ENCODE measurements at regions not wholly inside any gene's neighbourhood (a gene's known extent, or its start where the extent isn't known, plus 50 kb on each side); places are given as distances from the start of the nearest gene placed in this dataset.

- DNase-seq (ENCODE audit: low spot score): no peak
These were observed 875.4 kb upstream of the WWC1 start for GRCh38 chr5:167415779-167416746.

GRCh38 chr5:167417662-167418061 is 873.8 kb upstream of the WWC1 start:
- no peak overlapping the region for H2AFZ ChIP-seq
- no peak overlapping the region for H3K4me3 ChIP-seq
- H3K4me2 ChIP-seq: no peak overlapping the region
- H3K36me3 ChIP-seq (replicated peaks; ENCODE audit: insufficient read depth, low read depth): no peaks in the 10 kb centered on the region
- peaks cover 2% of the 10 kb centered on the region for H3K27me3 ChIP-seq
- no peaks in the 10 kb centered on the region for H4K20me1 ChIP-seq (ENCODE audit: insufficient read depth, poor library complexity, severe bottlenecking)
- no peaks in the 10 kb centered on the region for H3K9me3 ChIP-seq (ENCODE audit: low read depth)
- H3K9me2 ChIP-seq (replicated peaks; ENCODE audit: insufficient read depth): no peaks in the 10 kb centered on the region
- H3K79me2 ChIP-seq: no peaks in the 10 kb centered on the region
- 91% methylated on average over 4 of the region's 4 CpGs for WGBS (ENCODE audit: low lambda C conversion rate, missing lambda C conversion rate)
- no peaks in the 10 kb centered on the region for H3K4me1 ChIP-seq (ENCODE audit: insufficient read depth)
- DNase-seq (ENCODE audit: low spot score): no peak
- TF ChIP-seq EZH2phosphoT487 (IDR thresholded peaks at IDR 0.05; ENCODE audit: low read depth, severe bottlenecking, unreplicated experiment) (no peak), EZH2 (IDR thresholded peaks at IDR 0.05; ENCODE audit: borderline replicate concordance) (no peak)
- TF ChIP-seq, protein P1, sequence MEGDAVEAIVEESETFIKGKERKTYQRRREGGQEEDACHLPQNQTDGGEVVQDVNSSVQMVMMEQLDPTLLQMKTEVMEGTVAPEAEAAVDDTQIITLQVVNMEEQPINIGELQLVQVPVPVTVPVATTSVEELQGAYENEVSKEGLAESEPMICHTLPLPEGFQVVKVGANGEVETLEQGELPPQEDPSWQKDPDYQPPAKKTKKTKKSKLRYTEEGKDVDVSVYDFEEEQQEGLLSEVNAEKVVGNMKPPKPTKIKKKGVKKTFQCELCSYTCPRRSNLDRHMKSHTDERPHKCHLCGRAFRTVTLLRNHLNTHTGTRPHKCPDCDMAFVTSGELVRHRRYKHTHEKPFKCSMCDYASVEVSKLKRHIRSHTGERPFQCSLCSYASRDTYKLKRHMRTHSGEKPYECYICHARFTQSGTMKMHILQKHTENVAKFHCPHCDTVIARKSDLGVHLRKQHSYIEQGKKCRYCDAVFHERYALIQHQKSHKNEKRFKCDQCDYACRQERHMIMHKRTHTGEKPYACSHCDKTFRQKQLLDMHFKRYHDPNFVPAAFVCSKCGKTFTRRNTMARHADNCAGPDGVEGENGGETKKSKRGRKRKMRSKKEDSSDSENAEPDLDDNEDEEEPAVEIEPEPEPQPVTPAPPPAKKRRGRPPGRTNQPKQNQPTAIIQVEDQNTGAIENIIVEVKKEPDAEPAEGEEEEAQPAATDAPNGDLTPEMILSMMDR (IDR thresholded peaks at IDR 0.05; ENCODE audit: poor library complexity): no peak
- H3K27ac ChIP-seq: no peak overlapping the region

More at GRCh38 chr5:167415779-167416746, 875.4 kb upstream of the WWC1 start:
- Histone ChIP-seq H3K4me2 (no peak overlapping the region), H3K9me2 (replicated peaks; ENCODE audit: insufficient read depth) (no peaks in the 10 kb centered on the region), H4K20me1 (ENCODE audit: insufficient read depth, poor library complexity, severe bottlenecking) (no peaks in the 10 kb centered on the region), H3K9me3 (ENCODE audit: low read depth) (no peaks in the 10 kb centered on the region), H3K36me3 (replicated peaks; ENCODE audit: insufficient read depth, low read depth) (no peaks in the 10 kb centered on the region), H3K79me2 (no peaks in the 10 kb centered on the region), H3K4me1 (ENCODE audit: insufficient read depth) (no peaks in the 10 kb centered on the region), H3K27ac (no peak overlapping the region), H3K4me3 (no peak overlapping the region), H3K27me3 (peaks cover 2% of the 10 kb centered on the region), H2AFZ (no peak overlapping the region)
- 46% methylated on average over 10 of the region's 10 CpGs for WGBS (ENCODE audit: low lambda C conversion rate, missing lambda C conversion rate)
- TF ChIP-seq EZH2phosphoT487 (IDR thresholded peaks at IDR 0.05; ENCODE audit: low read depth, severe bottlenecking, unreplicated experiment) (no peak), EZH2 (IDR thresholded peaks at IDR 0.05; ENCODE audit: borderline replicate concordance) (no peak)
- TF ChIP-seq, protein P1 (IDR thresholded peaks at IDR 0.05; ENCODE audit: poor library complexity): no peak

DNA sequence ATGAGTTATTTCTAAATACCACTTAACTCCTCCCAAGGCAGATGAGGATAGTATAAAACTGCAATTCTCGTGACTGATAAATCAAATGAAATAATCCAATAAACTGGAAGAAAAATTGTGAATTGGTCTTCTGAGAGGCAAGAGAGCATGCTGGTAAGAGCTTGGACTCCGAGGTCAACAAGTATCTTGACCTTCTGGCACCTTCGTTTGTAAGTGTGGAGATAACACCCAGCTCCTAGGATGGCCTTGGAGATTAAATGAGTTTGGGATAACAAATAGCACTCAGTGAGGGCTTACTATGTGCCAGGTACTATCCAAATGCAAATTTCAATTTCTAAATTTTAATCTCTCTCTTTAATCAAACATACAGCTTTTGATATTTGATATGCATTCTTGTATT is 866.3 kb upstream of the WWC1 start:
- DNase-seq (ENCODE audit: low spot score): no peak
- WGBS (ENCODE audit: low lambda C conversion rate, missing lambda C conversion rate): 53% methylated on average over 3 of the region's 3 CpGs
- Histone ChIP-seq H3K27ac (no peak overlapping the region), H3K79me2 (no peaks in the 10 kb centered on the region), H3K9me3 (ENCODE audit: low read depth) (no peaks in the 10 kb centered on the region), H4K20me1 (ENCODE audit: insufficient read depth, poor library complexity, severe bottlenecking) (no peaks in the 10 kb centered on the region), H3K4me2 (no peak overlapping the region), H3K9me2 (replicated peaks; ENCODE audit: insufficient read depth) (no peaks in the 10 kb centered on the region), H3K36me3 (replicated peaks; ENCODE audit: insufficient read depth, low read depth) (no peaks in the 10 kb centered on the region), H3K4me3 (no peak overlapping the region), H3K27me3 (no peaks in the 10 kb centered on the region), H3K4me1 (ENCODE audit: insufficient read depth) (no peaks in the 10 kb centered on the region), H2AFZ (no peak overlapping the region)
- TF ChIP-seq, protein P1 (IDR thresholded peaks at IDR 0.05; ENCODE audit: poor library complexity): no peak
- TF ChIP-seq EZH2 (IDR thresholded peaks at IDR 0.05; ENCODE audit: borderline replicate concordance): no peak
- TF ChIP-seq EZH2phosphoT487 (IDR thresholded peaks at IDR 0.05; ENCODE audit: low read depth, severe bottlenecking, unreplicated experiment): no peak

All from hepatocyte (in vitro differentiated cells).